GM23338 (cell line): ENCODE measurements at regions not wholly inside any gene's neighbourhood (a gene's known extent, or its start where the extent isn't known, plus 50 kb on each side); places are given as distances from the start of the nearest gene placed in this dataset.

Experiments
- ATAC-seq: fragments of 200-7000 bp; cut with Tn5 transposase; 3 replicates; pipeline ENCODE4 v1.9.1; 2020
- DNase-seq: peaks from one replicate; pipeline ENCODE4 v3.0.0-alpha.2; 2015; ENCODE audit warnings: low spot score
- H2AFZ ChIP-seq: fragments of 200-600 bp; sonication (generic); 2 replicates; pipeline ENCODE4 v1.8.0; 2016; ENCODE audit warnings: antibody characterized with exemption, mild to moderate bottlenecking, moderate library complexity
- H3F3A ChIP-seq: fragments of 200-600 bp; sonication (generic); replicated peaks from 2 replicates; pipeline ENCODE4 v1.8.0; 2017; ENCODE audit warnings: antibody characterized with exemption, mixed run types, low read depth
- H3K27ac ChIP-seq: fragments of 200-600 bp; sonication (generic); 2 replicates; pipeline ENCODE4 v1.6.1; 2016; ENCODE audit warnings: low read depth
- H3K27me3 ChIP-seq: fragments of 200-600 bp; sonication (generic); 2 replicates; pipeline ENCODE4 v1.8.0; 2016; ENCODE audit warnings: mild to moderate bottlenecking, mixed run types, moderate library complexity; ENCODE audit not compliant: insufficient read depth
- H3K36me3 ChIP-seq: fragments of 200-600 bp; sonication (generic); 2 replicates; pipeline ENCODE4 v1.8.0; 2016; ENCODE audit warnings: mild to moderate bottlenecking; ENCODE audit not compliant: insufficient read depth
- H3K4me1 ChIP-seq: fragments of 200-600 bp; sonication (generic); 2 replicates; pipeline ENCODE4 v1.8.0; 2016; ENCODE audit warnings: mild to moderate bottlenecking, moderate library complexity; ENCODE audit not compliant: insufficient read depth
- H3K4me2 ChIP-seq: fragments of 200-600 bp; sonication (generic); 2 replicates; pipeline ENCODE4 v1.7.1; 2017; ENCODE audit warnings: mixed run types
- H3K4me3 ChIP-seq: fragments of 200-600 bp; sonication (generic); 2 replicates; pipeline ENCODE4 v1.6.1; 2016; ENCODE audit warnings: mixed run types
- H3K79me2 ChIP-seq: fragments of 200-600 bp; sonication (generic); replicated peaks from 2 replicates; pipeline ENCODE4 v1.8.0; 2017; ENCODE audit warnings: mild to moderate bottlenecking; ENCODE audit not compliant: insufficient read depth
- H3K9me2 ChIP-seq: fragments of 200-600 bp; sonication (generic); 2 replicates; pipeline ENCODE4 v1.8.0; 2017; ENCODE audit not compliant: insufficient read depth
- H4K20me1 ChIP-seq: fragments of 200-600 bp; sonication (generic); replicated peaks from 2 replicates; pipeline ENCODE4 v1.8.0; 2017; ENCODE audit warnings: mild to moderate bottlenecking; ENCODE audit not compliant: insufficient read depth
- H3K27ac Mint-ChIP-seq: 2 replicates; pipeline ENCODE4 v1.8.0; 2020; ENCODE audit warnings: inconsistent platforms, mild to moderate bottlenecking, moderate library complexity, mixed read lengths
- H3K27me3 Mint-ChIP-seq: 3 replicates; pipeline ENCODE4 v1.8.0; 2022; ENCODE audit warnings: low read depth, mild to moderate bottlenecking, moderate library complexity, mixed read lengths, inconsistent platforms; ENCODE audit not compliant: insufficient read depth, poor library complexity
- H3K36me3 Mint-ChIP-seq: 3 replicates; pipeline ENCODE4 v1.8.0; 2021; ENCODE audit warnings: low read depth, mild to moderate bottlenecking, inconsistent platforms, moderate library complexity, mixed read lengths
- H3K4me1 Mint-ChIP-seq: 3 replicates; pipeline ENCODE4 v1.8.0; 2020; ENCODE audit warnings: mild to moderate bottlenecking, inconsistent platforms, mixed read lengths
- H3K4me3 Mint-ChIP-seq: 3 replicates; pipeline ENCODE4 v1.8.0; 2021; ENCODE audit warnings: moderate library complexity, mild to moderate bottlenecking, inconsistent platforms, mixed read lengths
- H3K9me3 Mint-ChIP-seq: 3 replicates; pipeline ENCODE4 v1.8.0; 2020; ENCODE audit warnings: moderate library complexity, mild to moderate bottlenecking, inconsistent platforms, mixed read lengths
- ETS1 ChIP-seq: IDR thresholded peaks from 2 replicates; pipeline ENCODE4 v1.6.1; 2016; ENCODE audit warnings: antibody characterized with exemption
- EZH2 ChIP-seq: fragments of 200-600 bp; sonication (generic); IDR thresholded peaks from one replicate; pipeline ENCODE4 v1.8.0; 2017; ENCODE audit warnings: antibody characterized with exemption, mild to moderate bottlenecking, low read depth; ENCODE audit not compliant: unreplicated experiment
- EZH2phosphoT487 ChIP-seq: fragments of 200-600 bp; sonication (generic); IDR thresholded peaks from one replicate; pipeline ENCODE4 v1.8.1; 2018; ENCODE audit warnings: antibody characterized with exemption; ENCODE audit not compliant: unreplicated experiment
- NANOG ChIP-seq: IDR thresholded peaks from 2 replicates; pipeline ENCODE4 v1.6.1; 2016; ENCODE audit warnings: antibody characterized with exemption, borderline replicate concordance
- STAT1 ChIP-seq: IDR thresholded peaks from one replicate; pipeline ENCODE4 v1.6.1; 2016; ENCODE audit warnings: antibody characterized with exemption; ENCODE audit not compliant: unreplicated experiment
- ZNF114 ChIP-seq: fragments of 250-450 bp; sonication (Bioruptor Pico); IDR thresholded peaks from 2 replicates; pipeline ENCODE4 v1.5.0; 2020; ENCODE audit warnings: mild to moderate bottlenecking, moderate library complexity
- ZNF331 ChIP-seq: fragments of 250-450 bp; sonication (Bioruptor Pico); IDR thresholded peaks from 2 replicates; pipeline ENCODE4 v1.5.0; 2020; ENCODE audit warnings: low read depth, mild to moderate bottlenecking, moderate library complexity
- ZNF462 ChIP-seq: fragments of 250-450 bp; sonication (Bioruptor Pico); IDR thresholded peaks from 2 replicates; pipeline ENCODE4 v1.5.0; 2020; ENCODE audit warnings: mild to moderate bottlenecking, moderate library complexity

GRCh38 chr5:152464048-152464447 lies 59.0 kb upstream of the NMUR2 start (continued):
- TF ChIP-seq ZNF462 (CRISPR knock-in tag) = no peak

- peaks cover 1% of the 10 kb centered on the region; the same call in 1 of the 2 replicates for H3K4me1 ChIP-seq
- Mint-ChIP-seq H3K27me3 (no peaks in the 10 kb centered on the region), H3K27ac (no peak overlapping the region), H3K4me3 (no peak overlapping the region), H3K9me3 (no peaks in the 10 kb centered on the region), H3K36me3 (no peaks in the 10 kb centered on the region), H3K4me1 (peaks cover 9% of the 10 kb centered on the region; the same call in 2 of the 3 replicates)
- no peaks in the 10 kb centered on the region for H3K27me3 ChIP-seq
- no peaks in the 10 kb centered on the region for H3K36me3 ChIP-seq
- DNase-seq = no peak
- no peaks in the 10 kb centered on the region for H4K20me1 ChIP-seq
- H3K79me2 ChIP-seq = no peaks in the 10 kb centered on the region
- H3K4me3 ChIP-seq = no peak overlapping the region
- H3K4me2 ChIP-seq = no peak overlapping the region
- no peak overlapping the region for H2AFZ ChIP-seq
- ATAC-seq = no peak
- 0 out of 2 replicates have a peak, but pooled peaks cover 12% of the 10 kb centered on the region for H3K9me2 ChIP-seq
- H3F3A ChIP-seq = no peaks in the 10 kb centered on the region
- no peak overlapping the region for H3K27ac ChIP-seq
- TF ChIP-seq EZH2phosphoT487 (no peak), ZNF114 (CRISPR knock-in tag) (no peak), NANOG (no peak), EZH2 (no peak), ETS1 (no peak), STAT1 (no peak), ZNF462 (CRISPR knock-in tag) (no peak), ZNF331 (CRISPR knock-in tag) (no peak)
Observed at GRCh38 chr5:152465140-152465539, 60.1 kb upstream of the NMUR2 start.
